ENCODE measurements at regions not wholly inside any gene's neighbourhood (a gene's known extent, or its start where the extent isn't known, plus 50 kb on each side); places are given as distances from the start of the nearest gene placed in this dataset.
A peak's percentile ranks its signal among the peaks of the same experiment; 100 is the strongest.
"Not testable (repeated sequence)": the region's sequence is repeated elsewhere in the genome, so short reads cannot be mapped to it uniquely, and the experiment has no call there.

DNA sequence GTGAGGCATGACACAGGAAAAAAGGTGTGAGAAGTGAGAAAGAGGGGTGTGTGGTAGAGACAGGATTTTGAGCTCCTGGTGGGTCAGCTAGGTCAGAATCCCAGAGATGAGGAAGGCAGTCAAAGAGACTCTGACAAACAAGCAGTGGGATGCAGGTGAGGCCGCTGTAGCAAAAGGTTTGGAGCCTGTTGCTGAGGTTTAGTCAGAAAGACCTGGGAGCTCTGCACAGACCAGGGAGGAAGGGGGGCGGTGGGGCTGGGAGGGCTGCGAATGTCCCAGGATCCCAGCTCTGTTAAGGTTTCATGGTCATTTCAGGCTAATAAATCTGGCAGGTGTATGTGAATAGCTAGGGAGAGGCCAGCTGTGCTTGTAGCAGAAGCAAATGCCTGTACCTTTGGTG, 373.9 kb upstream of the SYNCRIP start:
- Histone ChIP-seq H3K9me3 (ENCODE audit: control insufficient read depth, low read length) (peaks cover 7% of the 10 kb centered on the region), H3K36me3 (ENCODE audit: control insufficient read depth, insufficient read depth, low read length) (no peaks in the 10 kb centered on the region), H3K4me1 (ENCODE audit: control insufficient read depth, insufficient read depth, low read length) (no peaks in the 10 kb centered on the region), H3K4me3 (ENCODE audit: low read length) (no peak overlapping the region), H3K27ac (ENCODE audit: low read depth, low read length) (no peak overlapping the region), H3K9ac (ENCODE audit: extremely low read depth, low read length, poor library complexity, severe bottlenecking) (no peak overlapping the region), H3K27me3 (ENCODE audit: control insufficient read depth, insufficient read depth, low read length, poor library complexity, severe bottlenecking) (no peaks in the 10 kb centered on the region)
- H3K4me1 Mint-ChIP-seq = peaks cover 11% of the 10 kb centered on the region
- TF ChIP-seq, protein P1, sequence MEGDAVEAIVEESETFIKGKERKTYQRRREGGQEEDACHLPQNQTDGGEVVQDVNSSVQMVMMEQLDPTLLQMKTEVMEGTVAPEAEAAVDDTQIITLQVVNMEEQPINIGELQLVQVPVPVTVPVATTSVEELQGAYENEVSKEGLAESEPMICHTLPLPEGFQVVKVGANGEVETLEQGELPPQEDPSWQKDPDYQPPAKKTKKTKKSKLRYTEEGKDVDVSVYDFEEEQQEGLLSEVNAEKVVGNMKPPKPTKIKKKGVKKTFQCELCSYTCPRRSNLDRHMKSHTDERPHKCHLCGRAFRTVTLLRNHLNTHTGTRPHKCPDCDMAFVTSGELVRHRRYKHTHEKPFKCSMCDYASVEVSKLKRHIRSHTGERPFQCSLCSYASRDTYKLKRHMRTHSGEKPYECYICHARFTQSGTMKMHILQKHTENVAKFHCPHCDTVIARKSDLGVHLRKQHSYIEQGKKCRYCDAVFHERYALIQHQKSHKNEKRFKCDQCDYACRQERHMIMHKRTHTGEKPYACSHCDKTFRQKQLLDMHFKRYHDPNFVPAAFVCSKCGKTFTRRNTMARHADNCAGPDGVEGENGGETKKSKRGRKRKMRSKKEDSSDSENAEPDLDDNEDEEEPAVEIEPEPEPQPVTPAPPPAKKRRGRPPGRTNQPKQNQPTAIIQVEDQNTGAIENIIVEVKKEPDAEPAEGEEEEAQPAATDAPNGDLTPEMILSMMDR (conservative IDR thresholded peaks at IDR 0.05) = no peak
- H3K36me3 Mint-ChIP-seq (ENCODE audit: low read depth) = no peaks in the 10 kb centered on the region
- peak; percentile 59 for DNase-seq
- H3K4me3 Mint-ChIP-seq = no peak overlapping the region
- no peaks in the 10 kb centered on the region for H3K27me3 Mint-ChIP-seq (ENCODE audit: insufficient read depth)
- 86 to 100% methylated on average over 2 to 3 of the region's 3 CpGs for WGBS, 2 experiments (ENCODE audit: insufficient coverage in 1 of 2, insufficient read length in 1 of 2)
- peak overlapping the region; percentile 22 for H3K27ac Mint-ChIP-seq
- H3K9me3 Mint-ChIP-seq = peaks cover 9% of the 10 kb centered on the region

DNA sequence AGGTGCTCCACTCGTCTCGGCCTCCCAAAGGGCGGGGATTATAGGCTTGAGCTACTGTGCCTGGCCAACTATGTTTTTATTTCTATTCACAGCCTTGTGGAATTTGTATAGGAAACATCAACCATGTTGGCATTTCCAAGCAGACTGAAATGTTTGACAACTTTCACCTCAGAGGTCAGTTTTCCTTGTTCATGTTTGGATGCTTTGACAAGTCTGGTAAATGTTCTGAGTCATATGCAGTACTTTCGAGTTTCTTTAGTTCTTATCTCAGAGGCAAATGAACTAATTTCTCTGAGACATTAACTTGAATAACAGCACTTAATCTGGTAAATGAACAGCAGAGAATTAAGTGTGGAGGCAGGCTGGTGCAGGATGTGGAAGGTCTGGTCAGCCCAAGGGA, 373.4 kb upstream of the SYNCRIP start:
- H3K27ac Mint-ChIP-seq = no peak overlapping the region
- TF ChIP-seq, protein P1 (conservative IDR thresholded peaks at IDR 0.05) = no peak
- peaks cover 7% of the 10 kb centered on the region for H3K9me3 Mint-ChIP-seq
- Histone ChIP-seq H3K9me3 (ENCODE audit: control insufficient read depth, low read length) (peaks cover 7% of the 10 kb centered on the region), H3K27ac (ENCODE audit: low read depth, low read length) (no peak overlapping the region), H3K27me3 (ENCODE audit: control insufficient read depth, insufficient read depth, low read length, poor library complexity, severe bottlenecking) (no peaks in the 10 kb centered on the region), H3K9ac (ENCODE audit: extremely low read depth, low read length, poor library complexity, severe bottlenecking) (no peak overlapping the region), H3K4me3 (ENCODE audit: low read length) (no peak overlapping the region), H3K36me3 (ENCODE audit: control insufficient read depth, insufficient read depth, low read length) (no peaks in the 10 kb centered on the region), H3K4me1 (ENCODE audit: control insufficient read depth, insufficient read depth, low read length) (no peaks in the 10 kb centered on the region)
- no peak overlapping the region for H3K4me3 Mint-ChIP-seq
- peaks cover 11% of the 10 kb centered on the region for H3K4me1 Mint-ChIP-seq
- H3K27me3 Mint-ChIP-seq (ENCODE audit: insufficient read depth) = no peaks in the 10 kb centered on the region
- no peak for DNase-seq
- no peaks in the 10 kb centered on the region for H3K36me3 Mint-ChIP-seq (ENCODE audit: low read depth)
- WGBS, 2 experiments (ENCODE audit: insufficient coverage in 1 of 2, insufficient read length in 1 of 2) = 94 to 98% methylated on average over 4 of the region's 4 CpGs

DNA sequence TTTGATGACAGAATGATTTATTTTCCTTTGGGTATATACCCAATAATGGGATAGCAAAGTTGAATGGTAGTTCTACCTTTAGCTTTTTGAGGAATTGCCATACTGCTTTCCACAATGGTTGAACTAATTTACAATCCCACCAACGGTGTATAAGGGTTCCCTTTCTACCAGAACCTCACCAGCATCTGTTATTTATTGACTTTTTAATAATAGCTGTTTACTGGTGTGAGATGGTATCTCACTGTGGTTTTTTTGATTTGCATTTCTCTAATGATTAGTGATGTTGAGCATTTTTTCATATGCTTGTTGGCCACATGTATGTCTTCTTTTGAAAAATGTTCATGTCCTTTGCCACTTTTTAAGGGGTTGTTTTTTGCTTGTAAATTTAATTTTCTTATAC, 370.3 kb upstream of the SYNCRIP start:
- not testable (repeated sequence) for H3K9me3 ChIP-seq (ENCODE audit: control insufficient read depth, low read length); H3K36me3 Mint-ChIP-seq (ENCODE audit: low read depth); H3K4me1 ChIP-seq (ENCODE audit: control insufficient read depth, insufficient read depth, low read length); H3K27me3 ChIP-seq (ENCODE audit: control insufficient read depth, insufficient read depth, low read length, poor library complexity, severe bottlenecking); H3K9me3 Mint-ChIP-seq; H3K27ac ChIP-seq (ENCODE audit: low read depth, low read length); H3K27me3 Mint-ChIP-seq (ENCODE audit: insufficient read depth); H3K27ac Mint-ChIP-seq; H3K4me3 ChIP-seq (ENCODE audit: low read length); H3K4me3 Mint-ChIP-seq; DNase-seq; H3K36me3 ChIP-seq (ENCODE audit: control insufficient read depth, insufficient read depth, low read length); H3K9ac ChIP-seq (ENCODE audit: extremely low read depth, low read length, poor library complexity, severe bottlenecking)
- 88% methylated on average over 1 of the region's 1 CpG; no CpG with 5 or more reads in 1 of the 2 experiments for WGBS, 2 experiments (ENCODE audit: insufficient coverage in 1 of 2, insufficient read length in 1 of 2)
- peaks cover 11% of the 10 kb centered on the region for H3K4me1 Mint-ChIP-seq

Data from endodermal cell (in vitro differentiated cells).